Effector memory CD4-positive, alpha-beta T cell (primary cell): ENCODE measurements at regions not wholly inside any gene's neighbourhood (a gene's known extent, or its start where the extent isn't known, plus 50 kb on each side); places are given as distances from the start of the nearest gene placed in this dataset.

ENCODE experiments used
- DNase-seq, 3 donors: peaks; one replicate each; pipeline ENCODE4 v3.0.0-alpha.2; 2020
- H3K27ac ChIP-seq: 2 replicates; pipeline ENCODE4 v1.7.0; 2013; ENCODE audit warnings: mild to moderate bottlenecking, low read length, moderate library complexity; ENCODE audit not compliant: insufficient read depth, poor library complexity, severe bottlenecking
- H3K27me3 ChIP-seq: replicated peaks from 2 replicates; pipeline ENCODE4 v1.7.0; 2013; ENCODE audit warnings: mild to moderate bottlenecking, low read length; ENCODE audit not compliant: insufficient read depth, control insufficient read depth, poor library complexity, severe bottlenecking
- H3K36me3 ChIP-seq: 2 replicates; pipeline ENCODE4 v1.7.0; 2013; ENCODE audit warnings: mild to moderate bottlenecking, low read length, moderate library complexity; ENCODE audit not compliant: control insufficient read depth, insufficient read depth
- H3K4me1 ChIP-seq: 2 replicates; pipeline ENCODE4 v1.7.0; 2013; ENCODE audit warnings: low read length, mild to moderate bottlenecking; ENCODE audit not compliant: control insufficient read depth, insufficient read depth, poor library complexity, severe bottlenecking
- H3K4me3 ChIP-seq: 2 replicates; pipeline ENCODE4 v1.7.0; 2013; ENCODE audit warnings: low read length, low read depth, mild to moderate bottlenecking; ENCODE audit not compliant: insufficient read depth, poor library complexity, severe bottlenecking
- H3K9me3 ChIP-seq: 2 replicates; pipeline ENCODE4 v1.7.0; 2013; ENCODE audit warnings: mild to moderate bottlenecking, low read length, moderate library complexity; ENCODE audit not compliant: control insufficient read depth

GRCh38 chr11:81380395-81380794 lies 1353.3 kb downstream of the FAM181B start:
- Histone ChIP-seq H3K27ac (no peak overlapping the region), H3K27me3 (no peaks in the 10 kb centered on the region)

GRCh38 chr11:81377418-81377817 lies 1356.2 kb downstream of the FAM181B start:
- Histone ChIP-seq H3K9me3 (no peaks in the 10 kb centered on the region), H3K4me1 (no peaks in the 10 kb centered on the region), H3K36me3 (no peaks in the 10 kb centered on the region), H3K27me3 (no peaks in the 10 kb centered on the region), H3K4me3 (no peak overlapping the region), H3K27ac (no peak overlapping the region)
- no peak for DNase-seq

More at GRCh38 chr11:81380395-81380794, 1353.3 kb downstream of the FAM181B start:
- H3K36me3 ChIP-seq, result no peaks in the 10 kb centered on the region
- no peaks in the 10 kb centered on the region for H3K9me3 ChIP-seq
- H3K4me1 ChIP-seq, result no peaks in the 10 kb centered on the region
- no peak overlapping the region for H3K4me3 ChIP-seq
- DNase-seq, result no peak

DNA sequence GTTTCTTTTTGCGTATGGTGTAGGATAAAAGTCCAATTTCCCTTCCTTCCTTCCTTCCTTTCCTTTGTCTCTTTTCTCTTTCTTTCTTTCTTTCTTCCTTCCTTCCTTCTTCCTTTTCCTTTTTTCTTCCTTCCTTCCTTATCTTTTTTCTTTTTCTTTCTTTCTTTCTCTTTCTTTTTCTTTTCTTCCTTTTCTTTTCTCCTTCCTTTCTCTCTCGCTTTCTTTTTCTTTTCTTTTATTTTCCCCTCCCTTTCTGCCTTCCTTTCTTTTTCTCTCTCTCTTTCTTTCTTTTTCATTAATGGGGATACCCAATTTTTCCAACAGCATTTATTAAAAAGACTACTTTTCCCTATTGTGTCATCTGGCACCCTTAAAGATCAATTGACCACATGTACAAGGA lies 1359.7 kb downstream of the FAM181B start:
- Histone ChIP-seq H3K4me1 (no peaks in the 10 kb centered on the region), H3K9me3 (no peaks in the 10 kb centered on the region), H3K4me3 (no peak overlapping the region), H3K27me3 (no peaks in the 10 kb centered on the region), H3K27ac (no peak overlapping the region), H3K36me3 (no peaks in the 10 kb centered on the region)
- DNase-seq, result no peak

DNA sequence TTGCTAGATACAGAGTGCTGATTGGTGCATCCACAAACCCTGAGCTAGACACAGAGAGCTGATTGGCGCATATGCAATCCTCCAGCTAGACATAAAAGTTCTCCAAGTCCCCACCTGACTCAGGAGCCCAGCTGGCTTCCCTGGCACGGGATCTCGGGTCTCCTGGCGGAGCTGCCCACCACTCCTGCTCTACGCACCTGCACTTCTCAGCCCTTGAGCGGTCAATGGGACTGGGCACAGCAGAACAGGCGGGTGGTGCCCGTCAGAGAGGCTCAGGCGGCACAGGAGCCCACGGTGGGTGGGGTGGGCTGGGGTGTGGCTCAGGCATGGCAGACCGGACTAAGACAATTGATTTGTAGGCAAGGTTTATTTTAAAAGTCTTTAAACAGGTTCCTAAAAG lies 1365.5 kb downstream of the FAM181B start:
- no peaks in the 10 kb centered on the region for H3K27me3 ChIP-seq
- no peak for DNase-seq
- no peak overlapping the region for H3K27ac ChIP-seq
- H3K9me3 ChIP-seq, result no peaks in the 10 kb centered on the region
- H3K36me3 ChIP-seq, result no peaks in the 10 kb centered on the region
- H3K4me3 ChIP-seq, result no peak overlapping the region
- H3K4me1 ChIP-seq, result no peaks in the 10 kb centered on the region

- H3K9me3 ChIP-seq, result no peaks in the 10 kb centered on the region
- no peaks in the 10 kb centered on the region for H3K4me1 ChIP-seq
- H3K36me3 ChIP-seq, result no peaks in the 10 kb centered on the region
- no peaks in the 10 kb centered on the region for H3K27me3 ChIP-seq
- H3K27ac ChIP-seq, result no peak overlapping the region
- no peak overlapping the region for H3K4me3 ChIP-seq
- no peak for DNase-seq
These were observed 1368.2 kb downstream of the FAM181B start for GRCh38 chr11:81365496-81365895.

DNA sequence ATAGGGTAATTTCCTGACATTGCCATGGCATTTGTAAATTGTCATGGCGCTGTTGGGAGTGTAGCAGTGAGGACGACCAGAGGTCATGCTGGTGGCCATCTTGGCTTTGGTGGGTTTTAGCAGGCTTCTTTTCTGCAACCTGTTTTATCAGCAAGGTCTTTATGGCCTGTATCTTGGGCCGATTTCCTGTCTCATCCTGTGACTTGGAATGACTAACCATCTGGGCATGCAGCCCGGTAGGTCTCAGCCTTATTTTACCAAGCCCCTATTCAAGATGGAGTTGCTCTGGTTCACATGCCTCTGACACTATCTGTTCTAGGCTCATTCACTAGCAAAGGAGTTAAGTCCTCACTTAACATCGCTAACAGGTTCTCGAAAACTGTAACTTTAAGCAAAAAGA lies 1374.2 kb downstream of the FAM181B start:
- DNase-seq, result no peak
- H3K4me3 ChIP-seq, result no peak overlapping the region
- H3K27me3 ChIP-seq, result no peaks in the 10 kb centered on the region
- no peaks in the 10 kb centered on the region for H3K4me1 ChIP-seq
- H3K27ac ChIP-seq, result no peak overlapping the region
- no peaks in the 10 kb centered on the region for H3K36me3 ChIP-seq
- no peaks in the 10 kb centered on the region for H3K9me3 ChIP-seq

- DNase-seq, result no peak
- no peaks in the 10 kb centered on the region for H3K27me3 ChIP-seq
- no peak overlapping the region for H3K4me3 ChIP-seq
- no peaks in the 10 kb centered on the region for H3K4me1 ChIP-seq
- no peaks in the 10 kb centered on the region for H3K36me3 ChIP-seq
- no peak overlapping the region for H3K27ac ChIP-seq
- H3K9me3 ChIP-seq, result no peaks in the 10 kb centered on the region
These were observed 1388.1 kb downstream of the FAM181B start for GRCh38 chr11:81345609-81346008.

DNA sequence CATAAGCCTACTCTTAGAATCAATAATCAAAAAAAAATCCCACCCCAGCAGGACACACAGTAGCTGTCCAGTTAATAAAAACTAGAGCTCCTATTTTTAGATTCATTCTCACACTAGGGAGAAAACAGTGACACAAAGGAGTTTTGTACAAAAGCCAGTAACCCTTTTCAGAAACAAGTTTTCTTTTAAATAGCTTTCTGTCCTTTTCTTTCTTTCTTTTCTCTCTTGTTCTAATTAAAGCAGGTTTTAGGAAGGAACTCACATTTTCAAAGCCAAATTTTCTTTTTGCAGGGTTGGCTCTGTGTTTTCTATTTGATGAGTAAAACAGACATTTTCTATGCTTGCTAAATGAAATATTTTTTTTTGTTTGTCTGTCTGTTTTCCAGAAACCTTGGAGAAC lies 1390.7 kb downstream of the FAM181B start:
- H3K36me3 ChIP-seq, result no peaks in the 10 kb centered on the region
- no peaks in the 10 kb centered on the region for H3K9me3 ChIP-seq
- no peak overlapping the region for H3K27ac ChIP-seq
- DNase-seq, result no peak
- H3K4me1 ChIP-seq, result no peaks in the 10 kb centered on the region
- no peaks in the 10 kb centered on the region for H3K27me3 ChIP-seq
- H3K4me3 ChIP-seq, result no peak overlapping the region

DNA sequence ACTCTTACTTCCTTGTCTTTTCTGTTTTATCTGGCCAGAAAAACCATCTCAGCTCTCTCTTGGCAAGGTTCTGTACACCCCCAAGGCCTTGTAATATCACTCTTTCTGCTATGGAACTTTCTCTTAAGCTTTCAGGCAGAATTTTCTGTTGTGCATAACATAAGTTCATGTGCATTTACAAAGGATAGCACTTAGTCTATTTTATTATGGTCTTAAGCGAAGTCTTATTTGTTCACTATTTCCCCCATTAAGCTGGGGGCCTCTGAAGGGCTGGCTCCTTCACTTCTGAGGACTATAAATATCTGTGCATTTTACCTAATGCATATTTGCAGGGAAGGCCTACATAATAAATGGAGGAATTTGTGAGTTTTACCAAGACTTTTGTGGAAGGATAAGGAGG lies 1393.4 kb downstream of the FAM181B start:
- H3K9me3 ChIP-seq, result no peaks in the 10 kb centered on the region
- H3K4me3 ChIP-seq, result no peak overlapping the region
- H3K27me3 ChIP-seq, result no peaks in the 10 kb centered on the region
- DNase-seq, result no peak
- no peaks in the 10 kb centered on the region for H3K4me1 ChIP-seq
- H3K27ac ChIP-seq, result no peak overlapping the region
- no peaks in the 10 kb centered on the region for H3K36me3 ChIP-seq

- Histone ChIP-seq H3K4me3 (no peak overlapping the region), H3K9me3 (no peaks in the 10 kb centered on the region), H3K36me3 (no peaks in the 10 kb centered on the region), H3K27ac (no peak overlapping the region), H3K27me3 (no peaks in the 10 kb centered on the region), H3K4me1 (no peaks in the 10 kb centered on the region)
- no peak for DNase-seq
These were observed 1394.1 kb downstream of the FAM181B start for GRCh38 chr11:81339521-81339920.

GRCh38 chr11:81337756-81338155 lies 1395.9 kb downstream of the FAM181B start:
- no peaks in the 10 kb centered on the region for H3K4me1 ChIP-seq
- H3K36me3 ChIP-seq, result no peaks in the 10 kb centered on the region
- H3K4me3 ChIP-seq, result no peak overlapping the region
- no peaks in the 10 kb centered on the region for H3K9me3 ChIP-seq
- no peaks in the 10 kb centered on the region for H3K27me3 ChIP-seq
- no peak overlapping the region for H3K27ac ChIP-seq
- no peak for DNase-seq
